Ammon's horn (tissue), 1 donor: ENCODE measurements at regions not wholly inside any gene's neighbourhood (a gene's known extent, or its start where the extent isn't known, plus 50 kb on each side); places are given as distances from the start of the nearest gene placed in this dataset.
A peak's percentile ranks its signal among the peaks of the same experiment; 100 is the strongest.
"Not testable (repeated sequence)": the region's sequence is repeated elsewhere in the genome, so short reads cannot be mapped to it uniquely, and the experiment has no call there.

Source experiments
- DNase-seq: peaks from one replicate; pipeline ENCODE4 v3.0.0-alpha.2; 2016; ENCODE audit warnings: low spot score

- DNase-seq = peak; percentile 15
These were observed 137.4 kb downstream of the TFAP2C start for GRCh38 chr20:56766528-56766927.

- no peak for DNase-seq
These were observed 141.0 kb downstream of the TFAP2C start for GRCh38 chr20:56769921-56770600.

GRCh38 chr20:56773749-56774148 is 144.6 kb downstream of the TFAP2C start:
- no peak for DNase-seq

- DNase-seq = no peak
These were observed 145.8 kb downstream of the TFAP2C start for GRCh38 chr20:56774873-56775272.

GRCh38 chr20:56776345-56776744 is 147.2 kb downstream of the TFAP2C start:
- DNase-seq = no peak

GRCh38 chr20:56778765-56779195 is 149.7 kb downstream of the TFAP2C start:
- no peak for DNase-seq

GRCh38 chr20:56779452-56780143 is 150.5 kb downstream of the TFAP2C start:
- no peak for DNase-seq

- no peak for DNase-seq
These were observed 151.2 kb downstream of the TFAP2C start for GRCh38 chr20:56780266-56780665.

GRCh38 chr20:56781108-56781739 is 152.1 kb downstream of the TFAP2C start:
- DNase-seq = no peak

- DNase-seq = not testable (repeated sequence)
These were observed 153.0 kb downstream of the TFAP2C start for GRCh38 chr20:56781987-56782560.

GRCh38 chr20:56782814-56783213 is 153.7 kb downstream of the TFAP2C start:
- not testable (repeated sequence) for DNase-seq

- DNase-seq = no peak
These were observed 154.7 kb downstream of the TFAP2C start for GRCh38 chr20:56783826-56784225.

GRCh38 chr20:56786503-56786902 is 157.4 kb downstream of the TFAP2C start:
- DNase-seq = no peak

GRCh38 chr20:56788041-56788670 is 159.1 kb downstream of the TFAP2C start:
- no peak for DNase-seq

- no peak for DNase-seq
These were observed 159.8 kb downstream of the TFAP2C start for GRCh38 chr20:56788671-56789610.

- DNase-seq = no peak
These were observed 164.8 kb downstream of the TFAP2C start for GRCh38 chr20:56793916-56794315.

GRCh38 chr20:56795492-56795891 is 166.4 kb downstream of the TFAP2C start:
- DNase-seq = no peak

- no peak for DNase-seq
These were observed 167.2 kb downstream of the TFAP2C start for GRCh38 chr20:56796345-56796744.

GRCh38 chr20:56797023-56797422 is 167.9 kb downstream of the TFAP2C start:
- no peak for DNase-seq

GRCh38 chr20:56798634-56799033 is 169.5 kb downstream of the TFAP2C start:
- DNase-seq = no peak

GRCh38 chr20:56799187-56799586 is 170.1 kb downstream of the TFAP2C start:
- DNase-seq = no peak
